Stimulated activated CD4-positive, alpha-beta T cell treated with anti-CD3 and anti-CD28 coated beads, Interleukin-1b, Interleukin-23, amount 100 ng/mL, for 24 hours (primary cell): ENCODE measurements at regions not wholly inside any gene's neighbourhood (a gene's known extent, or its start where the extent isn't known, plus 50 kb on each side); places are given as distances from the start of the nearest gene placed in this dataset.

Source experiments
- DNase-seq, 4 experiments: peaks; one replicate each; pipeline ENCODE4 v3.0.0-alpha.2; 2020; ENCODE audit warnings: low read depth in 4 of 4, low spot score in 1 of 4

DNA sequence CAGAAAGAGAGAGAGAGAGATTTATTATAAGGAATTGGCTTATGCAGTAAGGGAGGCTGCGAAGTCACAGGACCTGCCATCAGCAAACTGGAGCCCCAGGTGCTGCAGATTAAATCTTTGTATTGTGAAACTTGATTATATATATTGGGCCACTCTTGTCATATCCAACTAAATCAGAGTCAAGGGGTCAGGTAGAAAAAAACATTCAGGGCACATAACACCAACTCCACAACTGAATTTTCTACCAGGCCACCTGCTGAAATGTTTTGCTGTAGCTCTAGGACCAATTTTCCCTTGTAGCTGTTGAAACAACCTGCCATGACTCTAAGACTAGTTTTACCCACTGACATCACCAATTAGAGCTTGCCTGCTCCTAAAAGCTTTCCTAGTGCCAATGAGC, 1240.8 kb downstream of the SLC16A7 start:
- DNase-seq: no peak

DNA sequence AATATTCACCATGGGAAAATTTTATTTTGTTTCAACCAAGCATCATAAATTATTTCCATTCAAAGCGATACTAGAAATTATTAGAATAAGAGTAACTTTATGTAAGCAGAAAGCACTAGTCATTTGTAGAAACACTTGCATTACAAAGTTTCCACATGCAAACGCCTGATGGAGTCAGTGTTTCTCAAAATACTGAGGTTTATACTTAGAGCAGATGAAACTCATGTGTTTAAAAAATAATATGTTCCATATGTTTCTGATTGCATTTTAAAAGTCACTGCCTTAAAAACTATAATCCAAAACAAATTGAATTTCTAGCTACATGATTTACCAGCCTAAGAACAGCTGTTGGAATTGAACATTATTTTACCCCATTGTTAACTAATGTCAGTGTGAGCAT, 1246.4 kb downstream of the SLC16A7 start:
- no peak for DNase-seq

- DNase-seq: no peak
These were observed 1248.3 kb downstream of the SLC16A7 start for GRCh38 chr12:60844101-60844500.

DNA sequence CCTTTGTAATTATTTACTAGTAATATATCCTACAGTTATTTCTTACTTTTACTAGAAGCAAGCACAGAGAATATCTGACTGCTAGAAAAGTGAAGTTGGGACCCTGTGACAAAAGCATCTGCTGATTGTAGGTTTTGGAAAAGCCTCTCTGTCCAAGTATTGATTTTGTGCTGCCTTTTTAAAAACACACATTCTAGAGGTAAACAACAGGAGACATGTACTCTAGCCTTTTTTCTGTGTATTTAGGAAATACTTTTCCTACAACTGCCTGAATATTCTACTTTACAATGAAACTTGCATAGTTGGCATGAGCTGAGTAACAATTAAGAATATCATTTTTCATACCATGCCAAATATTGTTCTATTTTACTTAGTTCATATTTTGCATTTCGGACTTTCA, 1249.0 kb downstream of the SLC16A7 start:
- DNase-seq: no peak

DNA sequence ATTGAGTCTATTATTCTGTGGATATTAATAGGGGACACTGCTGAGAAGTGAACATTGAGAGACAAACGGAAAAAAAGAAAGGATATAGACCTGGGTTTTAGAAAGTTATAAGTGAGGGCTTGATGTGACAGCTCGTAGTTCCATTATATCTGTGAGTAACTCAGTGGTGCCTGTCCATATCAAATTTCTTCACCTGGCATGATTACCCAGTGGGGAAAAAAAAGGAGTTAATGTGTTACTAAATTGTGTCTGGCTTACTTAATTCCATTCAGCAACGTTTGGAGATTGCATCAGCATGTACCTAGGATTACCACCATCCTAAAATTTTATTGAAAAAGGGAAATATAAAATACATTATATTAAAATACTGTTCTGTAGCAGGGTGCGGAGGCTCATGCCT, 1249.9 kb downstream of the SLC16A7 start:
- DNase-seq: no peak

GRCh38 chr12:60847281-60847680, 1251.5 kb downstream of the SLC16A7 start:
- no peak for DNase-seq

DNA sequence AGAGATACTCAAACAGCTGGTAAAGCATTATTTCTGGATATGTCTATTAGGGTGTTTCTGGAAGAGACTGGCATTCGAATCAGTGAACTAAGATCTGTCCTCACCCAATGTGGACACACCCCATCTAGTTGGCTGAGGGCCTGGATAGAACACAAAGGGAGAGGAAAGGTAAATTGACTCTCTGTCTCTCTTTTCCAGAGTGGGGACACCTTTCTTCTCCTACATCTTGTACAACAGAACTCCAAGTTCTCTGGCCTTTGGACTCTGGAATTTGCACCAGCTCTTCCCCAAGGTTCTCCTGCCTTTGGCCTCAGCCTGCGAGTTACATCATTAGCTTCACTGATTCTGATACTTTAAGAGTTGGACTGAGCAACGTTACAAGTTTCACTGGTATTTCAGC, 1253.9 kb downstream of the SLC16A7 start:
- DNase-seq: no peak

GRCh38 chr12:60853407-60853806, 1257.6 kb downstream of the SLC16A7 start:
- DNase-seq: no peak

DNA sequence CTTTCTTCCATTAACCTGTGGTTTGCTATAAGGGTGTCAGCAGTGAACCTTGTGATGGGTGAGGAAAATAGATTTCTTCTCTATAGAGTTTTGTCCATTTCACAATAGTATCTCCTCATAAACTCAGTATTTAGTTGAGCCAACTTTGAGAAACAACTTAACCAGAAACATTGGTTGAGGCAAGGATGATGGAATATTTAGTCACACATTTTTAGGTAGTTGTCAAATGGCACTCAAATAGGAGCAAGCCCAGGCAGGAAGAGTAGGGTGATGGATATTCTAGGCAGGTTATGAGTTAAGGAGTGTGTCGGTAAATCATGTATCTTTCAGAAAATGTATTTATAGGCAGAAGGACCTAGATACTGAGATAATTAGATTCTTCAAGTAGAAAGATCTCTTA, 1267.6 kb downstream of the SLC16A7 start:
- DNase-seq: no peak

GRCh38 chr12:60872219-60872618, 1276.4 kb downstream of the SLC16A7 start:
- no peak for DNase-seq

DNA sequence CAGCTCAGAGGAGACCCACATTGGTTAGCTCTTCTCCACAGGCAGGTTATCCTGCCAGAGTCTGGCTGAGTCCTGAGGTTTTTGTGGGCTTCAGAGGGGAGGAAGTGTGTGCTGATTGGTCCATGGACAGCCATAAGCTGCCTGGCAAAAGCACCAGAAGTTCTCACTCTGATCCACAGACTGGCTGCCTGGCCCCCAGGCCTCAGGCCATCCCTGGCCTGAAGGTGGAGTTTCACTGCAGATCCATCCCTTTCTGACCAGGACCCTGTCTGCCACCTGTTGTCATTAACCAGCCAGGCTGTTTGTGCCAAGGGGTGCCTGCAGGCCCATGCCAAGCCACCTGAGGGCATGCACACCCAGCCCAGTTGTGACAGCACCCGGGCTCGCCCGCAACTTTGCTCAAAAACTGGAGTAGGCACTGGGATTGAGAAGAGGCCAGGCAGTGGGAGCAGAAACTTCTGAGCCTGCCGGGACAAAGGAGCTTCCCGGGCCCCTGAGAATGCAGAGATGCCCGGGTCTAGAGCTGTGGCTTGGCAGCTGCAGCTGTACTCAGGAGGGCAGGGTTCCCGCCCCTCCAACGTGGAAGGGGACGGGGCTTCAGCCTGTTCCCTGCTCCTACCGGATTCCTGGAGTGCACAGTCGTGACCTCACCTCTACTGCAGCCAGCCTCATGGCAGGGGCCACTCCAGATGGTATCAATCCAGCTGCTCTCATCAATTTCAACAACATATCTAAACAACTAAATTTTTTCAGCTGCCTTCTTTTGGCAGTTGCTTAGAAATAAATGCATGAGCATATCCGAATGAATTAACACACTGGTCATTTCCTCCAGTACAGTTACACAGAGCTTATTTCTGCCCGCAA, 1277.3 kb downstream of the SLC16A7 start:
- no peak for DNase-seq

GRCh38 chr12:60874091-60874490, 1278.3 kb downstream of the SLC16A7 start:
- DNase-seq: no peak

- no peak for DNase-seq
These were observed 1325.1 kb downstream of the SLC16A7 start for GRCh38 chr12:60920841-60921495.

DNA sequence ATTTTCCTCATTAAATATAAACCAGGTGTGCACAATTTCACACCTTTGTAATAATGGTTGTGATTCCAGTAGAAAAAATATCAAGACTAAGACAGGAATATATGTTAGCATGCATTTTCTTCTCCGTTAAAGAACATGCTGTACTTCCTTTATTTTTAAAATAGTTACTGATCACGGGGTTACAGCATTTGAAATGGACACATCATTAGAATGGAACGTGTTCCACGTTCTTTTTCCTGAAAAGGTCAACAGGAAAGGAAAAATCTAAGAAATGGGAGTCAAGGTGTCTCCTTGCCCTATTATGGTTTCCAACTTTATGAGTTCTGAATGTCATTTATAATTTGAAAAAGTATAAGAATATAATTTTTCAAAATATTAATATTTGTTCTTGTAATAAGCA, 1325.7 kb downstream of the SLC16A7 start:
- DNase-seq: no peak

DNA sequence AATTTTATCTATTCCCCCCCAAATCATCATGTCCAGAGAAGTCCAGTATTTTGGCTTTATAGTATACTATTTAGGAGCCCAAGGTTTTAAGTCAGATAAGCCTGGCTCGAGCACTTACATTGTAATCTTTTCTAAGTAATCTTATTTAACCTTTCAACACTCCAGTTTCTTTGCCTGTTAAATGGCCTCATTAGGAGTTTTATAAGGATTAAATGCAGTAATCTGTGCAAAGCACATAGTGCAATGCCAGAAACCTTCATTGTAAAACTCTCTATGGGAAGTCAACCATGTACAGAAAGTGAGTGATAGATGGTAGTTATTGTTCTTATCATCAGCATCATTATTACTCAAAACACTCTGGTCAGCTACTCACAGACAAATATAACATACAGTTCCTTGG, 1330.4 kb downstream of the SLC16A7 start:
- DNase-seq: no peak

DNA sequence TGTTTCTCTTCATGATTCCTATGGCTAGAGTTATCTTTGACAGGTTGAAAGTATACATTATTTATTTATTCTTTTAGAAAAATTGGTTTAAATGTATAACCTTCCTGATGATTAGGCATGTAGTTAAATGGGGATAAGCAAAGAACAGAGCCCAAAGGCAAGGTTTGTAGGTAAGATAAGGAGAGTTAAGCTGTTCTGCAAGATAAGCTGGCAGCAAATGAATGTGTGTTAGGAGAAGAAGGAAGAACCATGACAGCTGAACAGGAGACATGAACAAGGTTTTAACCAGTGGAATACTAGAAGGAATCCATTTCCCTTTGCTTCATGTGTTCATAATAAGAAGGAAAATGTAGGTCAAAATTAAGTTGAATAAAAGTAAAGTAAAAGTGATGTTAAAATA, 1330.1 kb upstream of the USP15 start:
- DNase-seq: no peak

DNA sequence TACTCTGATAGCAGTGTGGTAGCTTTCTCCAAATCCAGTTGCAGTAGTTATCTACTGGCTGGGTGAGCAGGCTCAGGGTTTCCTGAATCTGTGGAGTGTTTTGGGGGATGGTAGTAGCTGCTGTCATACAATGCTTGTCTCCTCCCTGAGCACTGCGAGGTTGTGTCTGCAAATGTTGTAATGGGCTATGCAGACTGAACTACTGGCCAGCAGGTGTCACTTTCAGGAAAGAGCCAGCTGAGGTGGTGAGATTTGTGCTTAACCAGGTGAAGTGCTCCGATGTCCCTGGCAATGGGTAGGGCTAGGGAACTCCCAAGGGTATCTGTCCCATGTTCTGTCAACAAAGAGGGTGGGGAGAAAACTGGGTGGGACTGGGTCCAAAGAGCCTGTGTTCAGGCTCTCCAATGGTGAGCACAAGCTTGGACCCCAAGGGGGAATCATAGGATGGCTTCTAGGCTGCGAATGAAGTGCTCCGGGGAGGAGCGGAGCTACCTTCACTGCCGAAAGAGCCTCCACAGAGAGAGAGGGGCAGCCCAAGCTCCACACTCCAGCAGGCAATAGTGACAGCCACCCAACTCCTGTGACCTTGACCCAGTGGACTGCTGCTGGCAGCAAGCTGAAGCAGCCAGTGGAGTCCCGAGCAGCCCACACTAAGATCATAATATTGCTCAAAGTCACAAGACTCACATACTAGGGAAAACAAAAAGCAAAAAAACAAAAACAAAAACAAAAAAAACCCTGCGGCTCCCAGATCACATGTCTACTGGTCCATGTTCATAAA, 1324.0 kb upstream of the USP15 start:
- no peak for DNase-seq

DNA sequence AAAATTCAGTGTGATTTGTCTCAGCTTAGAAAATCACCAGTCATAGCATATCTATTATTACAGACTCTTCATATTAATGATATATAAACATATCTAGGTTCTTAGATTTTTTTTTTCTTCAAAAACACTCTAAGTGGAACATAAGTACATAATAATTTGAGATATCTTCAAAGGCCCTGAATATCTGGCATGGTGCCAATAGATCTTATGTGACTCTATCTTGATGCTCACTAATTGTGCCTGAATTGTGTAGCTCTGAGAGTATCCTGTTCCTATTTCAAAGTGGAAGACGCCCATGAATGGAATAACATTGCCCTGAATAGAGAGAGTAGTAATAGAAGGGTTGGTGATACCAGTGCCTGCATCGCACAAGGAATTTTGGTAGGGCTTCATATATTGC, 1312.7 kb upstream of the USP15 start:
- DNase-seq: no peak

DNA sequence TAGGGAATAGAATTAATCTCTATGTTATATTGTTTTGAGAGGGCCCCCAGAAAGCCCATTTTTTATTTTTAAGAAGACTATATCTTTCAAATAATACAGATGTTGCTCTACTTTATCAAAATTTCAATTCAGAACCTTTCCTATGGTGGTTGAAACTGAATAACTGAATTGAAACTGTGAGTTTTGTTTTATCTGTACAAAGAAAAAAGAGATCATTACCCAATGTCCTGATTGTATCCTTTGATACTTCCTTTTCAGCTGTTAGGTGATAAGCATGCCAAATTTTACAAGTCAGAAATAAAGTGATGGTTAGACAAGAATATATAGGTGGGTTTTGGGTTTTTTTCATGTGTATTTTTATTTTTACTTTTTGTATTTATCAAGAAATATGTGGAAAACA, 1293.1 kb upstream of the USP15 start:
- DNase-seq: no peak

GRCh38 chr12:60977966-60978365, 1282.2 kb upstream of the USP15 start:
- DNase-seq: no peak

DNA sequence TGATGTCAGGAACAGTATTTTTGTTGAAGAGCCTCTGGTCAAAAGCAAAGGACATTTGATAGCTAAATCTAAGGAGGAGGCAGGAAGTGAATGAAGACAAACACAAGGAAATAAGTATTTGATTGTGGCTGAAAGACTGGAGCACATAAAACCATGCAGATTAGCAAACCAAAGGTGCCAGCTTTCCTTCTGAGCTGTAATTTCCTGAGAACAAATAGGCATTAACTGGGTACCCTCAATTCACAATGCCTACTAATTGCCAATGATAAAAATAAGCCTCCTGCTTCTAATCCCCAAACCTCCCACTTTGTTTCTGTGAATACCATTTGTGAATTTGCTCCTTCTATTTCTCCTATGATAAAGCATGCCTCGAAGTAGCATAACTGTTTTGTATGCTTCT, 1279.6 kb upstream of the USP15 start:
- DNase-seq: no peak

- DNase-seq: no peak
These were observed 1278.7 kb upstream of the USP15 start for GRCh38 chr12:60981473-60981872.
